ENCODE measurements at regions not wholly inside any gene's neighbourhood (a gene's known extent, or its start where the extent isn't known, plus 50 kb on each side); places are given as distances from the start of the nearest gene placed in this dataset.

GRCh38 chr2:156112323-156112722 lies 220.2 kb downstream of the NR4A2 start:
- Histone ChIP-seq H3K4me1 (no peaks in the 10 kb centered on the region), H3K36me3 (ENCODE audit: control insufficient read depth, insufficient read depth, low read length) (no peaks in the 10 kb centered on the region; the same call in 1 of the 2 replicates), H3K9me3 (no peaks in the 10 kb centered on the region), H3K27me3 (replicated peaks; ENCODE audit: control insufficient read depth, insufficient read depth, low read length) (no peaks in the 10 kb centered on the region), H3K4me3 (ENCODE audit: low read depth, low read length) (no peak overlapping the region)
- no TSS peak for BruUV-seq (replicated peaks)
- Mint-ChIP-seq H3K27ac (ENCODE audit: unreplicated experiment) (no peak overlapping the region), H3K36me3 (ENCODE audit: insufficient read depth, unreplicated experiment) (no peaks in the 10 kb centered on the region), H3K4me3 (ENCODE audit: unreplicated experiment) (no peak overlapping the region), H3K27me3 (ENCODE audit: insufficient read depth, unreplicated experiment) (no peaks in the 10 kb centered on the region), H3K4me1 (ENCODE audit: low read depth, unreplicated experiment) (no peaks in the 10 kb centered on the region), H3K9me3 (ENCODE audit: unreplicated experiment) (no peaks in the 10 kb centered on the region)
- CTCF ChIA-PET: no interaction called here
- POLR2A ChIA-PET: no interaction called here
- no peak for TF ChIP-seq CTCF (IDR thresholded peaks at IDR 0.05; ENCODE audit: insufficient read depth in 1 of 2, low read depth in 1 of 2, low read length in 1 of 2, severe bottlenecking in 1 of 2, unreplicated experiment in 1 of 2)
- no peak for DNase-seq
- intact Hi-C loops (cut with micrococcal nuclease; ENCODE audit: unreplicated experiment): loop anchor here (5.0 kb wide), 1 partner anchor 220 kb away; the partner anchor contains the start of gene NR4A2

- no peaks in the 10 kb centered on the region for H3K4me1 ChIP-seq
- no peak overlapping the region for H3K27ac Mint-ChIP-seq (ENCODE audit: unreplicated experiment)
- BruUV-seq (replicated peaks): no TSS peak
- no peak overlapping the region for H3K4me3 ChIP-seq (ENCODE audit: low read depth, low read length)
- H3K27me3 Mint-ChIP-seq (ENCODE audit: insufficient read depth, unreplicated experiment): no peaks in the 10 kb centered on the region
- H3K9me3 ChIP-seq: no peaks in the 10 kb centered on the region
- H3K4me3 Mint-ChIP-seq (ENCODE audit: unreplicated experiment): no peak overlapping the region
- no peaks in the 10 kb centered on the region; the same call in 1 of the 2 replicates for H3K36me3 ChIP-seq (ENCODE audit: control insufficient read depth, insufficient read depth, low read length)
- TF ChIP-seq CTCF (IDR thresholded peaks at IDR 0.05; ENCODE audit: insufficient read depth in 1 of 2, low read depth in 1 of 2, low read length in 1 of 2, severe bottlenecking in 1 of 2, unreplicated experiment in 1 of 2): peak in 1 of 2 experiments; percentile 32
- H3K4me1 Mint-ChIP-seq (ENCODE audit: low read depth, unreplicated experiment): no peaks in the 10 kb centered on the region
- no peaks in the 10 kb centered on the region for H3K36me3 Mint-ChIP-seq (ENCODE audit: insufficient read depth, unreplicated experiment)
- H3K9me3 Mint-ChIP-seq (ENCODE audit: unreplicated experiment): no peaks in the 10 kb centered on the region
- DNase-seq: peak; percentile 37 to 48
- intact Hi-C loops (cut with micrococcal nuclease; ENCODE audit: unreplicated experiment): loop anchor here (5.0 kb wide), 1 partner anchor 221 kb away; the partner anchor contains the start of gene NR4A2
- ChIA-PET CTCF (no interaction called here), POLR2A (interaction anchor here (0.5 kb wide), 1 partner anchor 402 kb away, joined by 6 read pairs; no protein-coding TSS in a partner anchor)
- H3K27me3 ChIP-seq (replicated peaks; ENCODE audit: control insufficient read depth, insufficient read depth, low read length): no peaks in the 10 kb centered on the region
These were observed 221.6 kb downstream of the NR4A2 start for GRCh38 chr2:156110890-156111289.

GRCh38 chr2:156099382-156099781 lies 233.1 kb downstream of the NR4A2 start:
- no peak for DNase-seq
- H3K4me1 Mint-ChIP-seq (ENCODE audit: low read depth, unreplicated experiment): peaks cover 7% of the 10 kb centered on the region
- no peaks in the 10 kb centered on the region for H3K4me1 ChIP-seq
- H3K27me3 ChIP-seq (replicated peaks; ENCODE audit: control insufficient read depth, insufficient read depth, low read length): no peaks in the 10 kb centered on the region
- intact Hi-C loops (cut with micrococcal nuclease; ENCODE audit: unreplicated experiment): no loop called here
- no peaks in the 10 kb centered on the region for H3K36me3 Mint-ChIP-seq (ENCODE audit: insufficient read depth, unreplicated experiment)
- ChIA-PET CTCF (no interaction called here), POLR2A (no interaction called here)
- no peak overlapping the region for H3K4me3 ChIP-seq (ENCODE audit: low read depth, low read length)
- BruUV-seq (replicated peaks): no TSS peak
- no peaks in the 10 kb centered on the region for H3K9me3 Mint-ChIP-seq (ENCODE audit: unreplicated experiment)
- no peak overlapping the region for H3K27ac Mint-ChIP-seq (ENCODE audit: unreplicated experiment)
- H3K27me3 Mint-ChIP-seq (ENCODE audit: insufficient read depth, unreplicated experiment): no peaks in the 10 kb centered on the region
- H3K9me3 ChIP-seq: peaks cover 15% of the 10 kb centered on the region; the same call in 1 of the 2 replicates
- no peak for TF ChIP-seq CTCF (IDR thresholded peaks at IDR 0.05; ENCODE audit: insufficient read depth in 1 of 2, low read depth in 1 of 2, low read length in 1 of 2, severe bottlenecking in 1 of 2, unreplicated experiment in 1 of 2)
- H3K4me3 Mint-ChIP-seq (ENCODE audit: unreplicated experiment): no peak overlapping the region
- no peaks in the 10 kb centered on the region for H3K36me3 ChIP-seq (ENCODE audit: control insufficient read depth, insufficient read depth, low read length)

All from Caco-2 (cell line).